GM19372 (cell line): ENCODE measurements at regions not wholly inside any gene's neighbourhood (a gene's known extent, or its start where the extent isn't known, plus 50 kb on each side); places are given as distances from the start of the nearest gene placed in this dataset.

ENCODE experiments used
- ATAC-seq: cut with Tn5 transposase; IDR thresholded peaks from one replicate; pipeline ENCODE4 v1.9.1; 2021; ENCODE audit warnings: mild to moderate bottlenecking, low read depth, moderate library complexity; ENCODE audit not compliant: unreplicated experiment

DNA sequence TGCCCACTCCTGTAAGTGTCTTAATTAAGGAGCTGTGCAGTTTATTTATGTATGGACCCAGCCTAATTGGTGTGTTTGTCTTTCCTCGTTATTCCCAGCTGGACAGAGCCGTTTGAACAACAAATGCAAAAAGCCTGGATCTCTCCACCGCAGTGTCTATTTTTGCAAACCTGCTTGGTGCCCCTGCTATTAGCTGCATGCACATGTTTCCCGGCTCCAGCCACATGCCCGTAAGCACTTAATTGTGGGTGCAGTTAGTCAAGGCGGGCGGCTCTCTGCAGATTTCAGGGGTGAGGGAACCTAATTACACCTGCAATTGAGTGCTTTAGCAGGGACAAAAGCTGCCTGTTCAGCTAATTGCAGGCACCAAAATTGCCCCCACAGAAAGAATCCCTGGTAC, 74.0 kb upstream of the GSE1 start:
- ATAC-seq: no peak

DNA sequence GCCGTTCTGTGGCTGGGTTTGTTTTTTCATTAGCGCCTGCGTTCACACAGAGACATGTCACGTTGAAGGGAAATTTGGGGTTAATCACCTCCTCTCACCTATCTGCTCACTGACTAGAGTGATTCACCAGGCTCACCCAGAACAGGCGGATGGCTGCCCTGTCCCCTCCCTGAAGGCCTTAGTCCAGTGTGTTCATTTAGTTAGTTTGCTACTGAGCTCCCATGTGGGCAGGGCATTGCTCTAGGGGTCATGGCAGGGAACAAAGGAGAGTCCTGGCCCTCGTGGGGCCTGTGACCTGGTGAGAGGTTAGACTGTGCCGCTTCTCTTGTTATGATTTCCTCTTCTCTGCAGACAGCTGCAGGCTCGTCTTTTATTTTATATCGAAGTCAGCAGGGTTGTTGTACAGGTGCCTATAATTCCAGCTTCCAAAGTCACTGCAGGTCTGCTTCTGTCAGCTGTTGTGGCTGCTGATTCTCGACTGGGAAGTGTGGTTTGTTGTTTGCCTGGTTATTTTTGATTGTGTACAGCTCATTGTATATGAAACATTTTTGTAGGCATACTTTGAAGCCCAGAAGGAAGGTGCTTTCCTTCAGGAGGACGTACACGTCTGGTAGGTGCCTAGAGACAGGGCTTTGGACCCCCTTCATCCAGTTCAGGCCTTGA, 73.4 kb upstream of the GSE1 start:
- no peak for ATAC-seq

GRCh38 chr16:85541181-85541580, 71.9 kb upstream of the GSE1 start:
- ATAC-seq: no peak

DNA sequence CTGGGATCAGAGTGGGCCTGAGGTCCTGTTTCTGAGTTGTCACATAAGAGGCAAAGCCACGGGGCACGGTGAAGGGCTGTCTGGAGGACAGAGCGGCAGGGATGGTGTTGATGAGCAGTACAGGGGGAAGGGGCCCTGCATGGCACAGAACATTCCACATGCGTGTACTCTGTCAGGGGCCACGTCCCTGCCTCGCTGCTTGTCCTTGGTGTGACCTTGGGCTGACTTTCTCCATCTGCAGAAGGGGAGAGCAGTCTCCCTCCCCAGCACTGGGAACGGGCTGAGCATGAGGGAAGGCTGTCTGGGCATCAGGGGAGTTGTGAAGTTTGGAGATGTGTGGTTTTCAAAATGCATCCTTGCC, 71.5 kb upstream of the GSE1 start:
- ATAC-seq: no peak

- no peak for ATAC-seq
Measured at GRCh38 chr16:85541980-85542900, 70.9 kb upstream of the GSE1 start.

GRCh38 chr16:85543536-85543935, 69.6 kb upstream of the GSE1 start:
- no peak for ATAC-seq

DNA sequence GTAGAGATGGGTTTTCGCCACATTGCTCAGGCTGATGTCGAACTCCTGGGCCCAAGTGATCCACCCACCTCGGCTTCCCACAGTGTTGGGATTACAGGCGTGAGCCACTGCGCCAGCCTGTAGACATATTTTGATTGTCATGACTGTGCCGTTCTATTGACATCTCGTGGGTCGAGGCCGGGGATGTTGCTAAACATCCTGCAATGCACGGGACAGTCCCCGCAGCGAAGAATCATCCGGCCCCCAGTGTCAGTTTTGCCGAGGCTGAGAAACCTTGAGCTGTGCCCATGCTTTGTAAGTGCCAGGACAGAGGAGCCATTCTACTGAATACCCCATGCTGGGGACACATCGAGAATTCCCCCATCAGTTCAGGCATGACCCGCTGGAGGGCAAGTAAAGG, 69.1 kb upstream of the GSE1 start:
- ATAC-seq: no peak

DNA sequence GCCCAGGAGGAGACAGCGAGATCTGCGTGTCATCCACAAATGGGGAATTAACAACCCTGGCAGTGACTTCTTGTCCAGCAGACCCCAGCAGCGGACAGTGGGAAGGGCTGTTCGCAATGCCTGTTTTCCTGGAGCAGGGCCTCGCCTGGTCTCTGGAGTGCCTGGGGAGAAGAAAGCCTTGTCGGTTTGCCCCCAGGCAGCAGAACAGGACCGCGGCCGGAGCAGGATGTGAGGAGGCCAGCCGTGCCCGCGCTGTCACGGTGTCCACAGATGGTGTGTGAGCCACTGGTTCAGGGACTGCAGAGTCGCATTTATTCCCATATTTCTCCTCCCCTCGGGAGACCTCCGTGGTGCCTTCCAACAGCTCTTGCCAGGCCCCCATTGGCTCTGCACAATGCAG, 68.5 kb upstream of the GSE1 start:
- ATAC-seq: no peak

GRCh38 chr16:85545227-85545818, 67.8 kb upstream of the GSE1 start:
- ATAC-seq: no peak

- no peak for ATAC-seq
Measured at GRCh38 chr16:85546585-85547447, 66.3 kb upstream of the GSE1 start.

- no peak for ATAC-seq
Measured at GRCh38 chr16:85548375-85548774, 64.7 kb upstream of the GSE1 start.

DNA sequence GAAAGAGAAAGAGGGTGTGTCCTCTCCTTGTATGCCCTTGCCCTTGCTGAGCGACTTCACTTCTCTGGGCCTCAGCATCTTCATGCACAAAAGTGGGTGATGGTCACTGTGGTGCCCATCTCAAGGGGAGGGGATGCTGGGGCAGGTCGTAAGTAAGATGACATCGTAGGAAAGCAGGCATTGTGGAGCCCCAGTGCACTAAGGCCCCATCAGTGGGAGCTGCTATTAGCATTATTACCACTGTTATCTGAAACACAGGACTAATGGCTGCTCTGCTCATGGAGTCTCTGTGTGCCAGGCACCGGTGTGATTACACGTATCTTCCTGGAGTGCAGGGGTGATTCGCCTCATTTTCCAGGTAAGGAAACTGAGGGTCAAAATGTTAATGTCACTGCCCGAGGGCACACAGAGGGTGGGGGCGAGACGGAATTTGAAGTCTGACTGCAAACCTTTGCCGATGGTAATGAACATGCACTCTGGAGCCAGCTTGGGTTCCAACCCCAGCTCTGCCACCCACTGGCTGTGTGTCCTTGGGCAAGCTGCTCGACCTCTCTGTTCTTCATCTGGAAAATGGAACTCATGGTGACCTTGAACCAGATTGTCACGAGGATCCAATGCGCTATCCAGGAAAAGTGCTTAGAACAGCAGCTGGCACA, 63.2 kb upstream of the GSE1 start:
- no peak for ATAC-seq

- ATAC-seq: no peak
Measured at GRCh38 chr16:85550422-85550864, 62.7 kb upstream of the GSE1 start.

- no peak for ATAC-seq
Measured at GRCh38 chr16:85550953-85551924, 61.9 kb upstream of the GSE1 start.

DNA sequence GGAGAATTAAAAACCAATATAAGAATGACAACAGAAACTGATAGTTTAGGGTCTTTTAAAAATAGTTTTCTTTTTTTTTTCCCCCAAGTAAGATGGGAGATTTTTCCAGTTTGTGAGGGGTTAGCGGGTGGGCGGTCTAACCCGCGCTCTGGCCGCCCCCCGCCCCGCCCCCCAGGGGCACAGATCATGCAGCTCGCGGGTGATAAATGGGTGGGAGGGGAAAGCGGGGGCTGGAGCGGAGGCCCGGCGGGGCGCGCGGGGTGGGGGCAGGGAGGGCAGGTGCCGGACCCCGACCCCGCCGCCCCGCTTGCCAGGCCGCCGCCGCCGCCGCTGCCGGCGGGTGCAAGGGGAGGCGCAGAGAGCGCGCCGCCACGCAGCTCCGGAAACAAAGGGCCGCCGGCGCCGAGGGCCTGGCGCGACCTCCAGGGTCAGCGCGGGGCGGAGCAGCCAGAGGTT, 60.1 kb upstream of the GSE1 start:
- ATAC-seq: peak; percentile 30

GRCh38 chr16:85553436-85554113, 59.5 kb upstream of the GSE1 start:
- ATAC-seq: peak; percentile 2

- peak; percentile 55 for ATAC-seq
Measured at GRCh38 chr16:85554114-85554888, 58.8 kb upstream of the GSE1 start.
